ENCODE measurements at regions not wholly inside any gene's neighbourhood (a gene's known extent, or its start where the extent isn't known, plus 50 kb on each side); places are given as distances from the start of the nearest gene placed in this dataset.

- H3K9ac ChIP-seq (ENCODE audit: extremely low read depth, low read length, poor library complexity, severe bottlenecking) = no peak overlapping the region
- peaks cover 8% of the 10 kb centered on the region for H3K9me3 ChIP-seq (ENCODE audit: control insufficient read depth, low read length)
- H3K36me3 ChIP-seq (ENCODE audit: control insufficient read depth, insufficient read depth, low read length) = no peaks in the 10 kb centered on the region
- no peaks in the 10 kb centered on the region for H3K4me1 ChIP-seq (ENCODE audit: control insufficient read depth, insufficient read depth, low read length)
- TF ChIP-seq, protein P1, sequence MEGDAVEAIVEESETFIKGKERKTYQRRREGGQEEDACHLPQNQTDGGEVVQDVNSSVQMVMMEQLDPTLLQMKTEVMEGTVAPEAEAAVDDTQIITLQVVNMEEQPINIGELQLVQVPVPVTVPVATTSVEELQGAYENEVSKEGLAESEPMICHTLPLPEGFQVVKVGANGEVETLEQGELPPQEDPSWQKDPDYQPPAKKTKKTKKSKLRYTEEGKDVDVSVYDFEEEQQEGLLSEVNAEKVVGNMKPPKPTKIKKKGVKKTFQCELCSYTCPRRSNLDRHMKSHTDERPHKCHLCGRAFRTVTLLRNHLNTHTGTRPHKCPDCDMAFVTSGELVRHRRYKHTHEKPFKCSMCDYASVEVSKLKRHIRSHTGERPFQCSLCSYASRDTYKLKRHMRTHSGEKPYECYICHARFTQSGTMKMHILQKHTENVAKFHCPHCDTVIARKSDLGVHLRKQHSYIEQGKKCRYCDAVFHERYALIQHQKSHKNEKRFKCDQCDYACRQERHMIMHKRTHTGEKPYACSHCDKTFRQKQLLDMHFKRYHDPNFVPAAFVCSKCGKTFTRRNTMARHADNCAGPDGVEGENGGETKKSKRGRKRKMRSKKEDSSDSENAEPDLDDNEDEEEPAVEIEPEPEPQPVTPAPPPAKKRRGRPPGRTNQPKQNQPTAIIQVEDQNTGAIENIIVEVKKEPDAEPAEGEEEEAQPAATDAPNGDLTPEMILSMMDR (conservative IDR thresholded peaks at IDR 0.05) = no peak
- DNase-seq = no peak
- no peak overlapping the region for H3K4me3 ChIP-seq (ENCODE audit: low read length)
- Mint-ChIP-seq H3K27me3 (ENCODE audit: insufficient read depth) (no peaks in the 10 kb centered on the region), H3K4me1 (peaks cover 9% of the 10 kb centered on the region), H3K4me3 (no peak overlapping the region), H3K36me3 (ENCODE audit: low read depth) (no peaks in the 10 kb centered on the region), H3K27ac (peak overlapping the region; percentile 88), H3K9me3 (no peaks in the 10 kb centered on the region)
- no peaks in the 10 kb centered on the region for H3K27me3 ChIP-seq (ENCODE audit: control insufficient read depth, insufficient read depth, low read length, poor library complexity, severe bottlenecking)
- no peak overlapping the region for H3K27ac ChIP-seq (ENCODE audit: low read depth, low read length)
- 80 to 85% methylated on average over 1 of the region's 1 CpG for WGBS, 2 experiments (ENCODE audit: insufficient coverage in 1 of 2, insufficient read length in 1 of 2)
Observed at GRCh38 chr11:38718659-38719058, 2120.6 kb upstream of the RAG2 start.

DNA sequence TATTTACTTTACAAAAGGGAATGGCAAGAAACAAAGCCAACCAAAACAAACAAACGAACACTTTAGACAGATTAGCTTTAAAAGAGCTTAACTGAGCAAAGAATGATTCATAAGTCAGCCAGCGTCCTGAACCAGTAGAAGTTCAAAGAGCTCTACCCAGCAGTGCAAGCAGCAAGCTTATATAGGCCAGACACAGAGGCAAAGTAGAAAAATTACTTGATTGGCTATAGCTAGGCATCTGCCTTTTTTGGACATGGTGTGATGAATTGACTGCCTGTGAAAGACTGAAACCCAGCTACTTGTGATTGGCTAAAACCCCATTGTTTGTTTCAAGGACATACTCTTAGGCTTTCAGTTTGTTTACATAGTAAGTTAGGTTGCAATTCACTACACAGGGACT, 2120.0 kb upstream of the RAG2 start:
- no peaks in the 10 kb centered on the region for H3K9me3 Mint-ChIP-seq
- H3K4me1 Mint-ChIP-seq = peaks cover 9% of the 10 kb centered on the region
- H3K9ac ChIP-seq (ENCODE audit: extremely low read depth, low read length, poor library complexity, severe bottlenecking) = no peak overlapping the region
- DNase-seq = no peak
- no peak overlapping the region for H3K4me3 ChIP-seq (ENCODE audit: low read length)
- 88 to 89% methylated on average over 2 of the region's 2 CpGs for WGBS, 2 experiments (ENCODE audit: insufficient coverage in 1 of 2, insufficient read length in 1 of 2)
- no peaks in the 10 kb centered on the region for H3K27me3 Mint-ChIP-seq (ENCODE audit: insufficient read depth)
- no peaks in the 10 kb centered on the region for H3K4me1 ChIP-seq (ENCODE audit: control insufficient read depth, insufficient read depth, low read length)
- H3K27ac Mint-ChIP-seq = no peak overlapping the region
- no peaks in the 10 kb centered on the region for H3K36me3 ChIP-seq (ENCODE audit: control insufficient read depth, insufficient read depth, low read length)
- TF ChIP-seq, protein P1 (conservative IDR thresholded peaks at IDR 0.05) = no peak
- H3K36me3 Mint-ChIP-seq (ENCODE audit: low read depth) = no peaks in the 10 kb centered on the region
- peaks cover 8% of the 10 kb centered on the region for H3K9me3 ChIP-seq (ENCODE audit: control insufficient read depth, low read length)
- no peak overlapping the region for H3K4me3 Mint-ChIP-seq
- H3K27ac ChIP-seq (ENCODE audit: low read depth, low read length) = no peak overlapping the region
- H3K27me3 ChIP-seq (ENCODE audit: control insufficient read depth, insufficient read depth, low read length, poor library complexity, severe bottlenecking) = no peaks in the 10 kb centered on the region

- H3K36me3 Mint-ChIP-seq (ENCODE audit: low read depth) = no peaks in the 10 kb centered on the region
Observed at GRCh38 chr11:38711110-38711509, 2113.1 kb upstream of the RAG2 start.

More at GRCh38 chr11:38711110-38711509, 2113.1 kb upstream of the RAG2 start:
- Mint-ChIP-seq H3K9me3 (no peaks in the 10 kb centered on the region), H3K4me3 (no peak overlapping the region), H3K27ac (no peak overlapping the region), H3K27me3 (ENCODE audit: insufficient read depth) (no peaks in the 10 kb centered on the region), H3K4me1 (no peaks in the 10 kb centered on the region)
- Histone ChIP-seq H3K36me3 (ENCODE audit: control insufficient read depth, insufficient read depth, low read length) (no peaks in the 10 kb centered on the region), H3K4me3 (ENCODE audit: low read length) (no peak overlapping the region), H3K27me3 (ENCODE audit: control insufficient read depth, insufficient read depth, low read length, poor library complexity, severe bottlenecking) (no peaks in the 10 kb centered on the region), H3K4me1 (ENCODE audit: control insufficient read depth, insufficient read depth, low read length) (no peaks in the 10 kb centered on the region), H3K27ac (ENCODE audit: low read depth, low read length) (no peak overlapping the region), H3K9ac (ENCODE audit: extremely low read depth, low read length, poor library complexity, severe bottlenecking) (no peak overlapping the region), H3K9me3 (ENCODE audit: control insufficient read depth, low read length) (peaks cover 6% of the 10 kb centered on the region)
- TF ChIP-seq, protein P1 (conservative IDR thresholded peaks at IDR 0.05) = no peak
- no peak for DNase-seq
